ENCODE measurements at regions not wholly inside any gene's neighbourhood (a gene's known extent, or its start where the extent isn't known, plus 50 kb on each side); places are given as distances from the start of the nearest gene placed in this dataset.

DNA sequence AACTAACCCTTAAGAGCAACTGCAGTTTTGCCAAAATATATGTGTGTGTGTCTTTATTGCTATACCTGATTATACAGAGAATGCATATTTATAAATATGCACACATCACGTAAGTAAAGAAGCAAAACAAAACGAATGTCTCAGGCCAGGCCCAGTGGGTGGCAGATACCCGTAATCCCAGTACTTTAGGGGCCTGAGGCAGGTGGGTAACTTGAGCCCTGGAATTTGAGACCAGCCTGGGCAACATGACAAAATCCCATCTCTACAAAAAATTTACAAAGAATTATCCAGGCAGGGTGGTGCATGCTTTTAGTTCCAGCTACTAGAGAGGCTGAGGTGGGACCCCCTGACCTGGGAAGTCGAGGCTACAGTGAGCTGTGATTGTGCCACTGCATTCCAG, 745.3 kb downstream of the SATB2 start:
- DNase-seq (ENCODE audit: low read depth in 2 of 2, low spot score in 1 of 2): no peak

DNA sequence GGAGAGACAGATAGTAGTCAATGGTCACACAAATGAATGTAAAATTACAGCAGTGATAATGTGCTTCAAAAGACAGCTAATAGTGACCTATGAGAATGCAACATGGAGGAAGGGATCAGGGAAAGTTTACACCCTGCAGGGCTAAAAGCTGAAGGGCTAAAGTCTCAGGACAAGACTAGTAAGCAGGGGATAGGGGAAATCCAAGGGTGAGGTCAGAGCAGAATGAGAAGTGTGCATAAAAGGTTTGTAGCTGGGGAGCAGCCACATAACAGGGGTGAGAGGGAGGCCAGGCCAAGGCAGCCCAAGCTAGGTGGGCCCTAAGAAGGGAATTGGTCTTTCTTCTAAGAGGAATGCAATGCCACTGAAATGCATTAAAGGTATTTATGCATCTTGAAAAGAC, 746.3 kb downstream of the SATB2 start:
- no peak for DNase-seq (ENCODE audit: low read depth in 2 of 2, low spot score in 1 of 2)

DNA sequence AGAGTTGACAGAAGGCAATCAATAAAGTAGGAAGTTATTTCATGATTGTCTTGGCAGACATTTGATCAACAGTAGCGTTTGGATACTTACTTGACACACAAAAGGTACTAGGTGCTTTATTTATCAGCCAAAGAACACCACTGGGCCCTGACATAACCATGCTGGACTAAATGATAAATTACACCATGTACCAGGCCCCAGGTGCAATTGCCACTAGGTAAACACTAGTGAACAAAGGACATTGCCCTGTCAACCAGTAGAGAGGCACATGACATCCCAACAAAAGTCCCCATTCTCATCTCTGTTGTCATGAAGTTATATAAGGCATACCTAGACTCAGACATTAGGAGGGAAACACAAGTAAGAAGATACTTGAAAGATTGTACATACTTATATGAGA, 747.2 kb downstream of the SATB2 start:
- DNase-seq (ENCODE audit: low read depth in 2 of 2, low spot score in 1 of 2): no peak

DNA sequence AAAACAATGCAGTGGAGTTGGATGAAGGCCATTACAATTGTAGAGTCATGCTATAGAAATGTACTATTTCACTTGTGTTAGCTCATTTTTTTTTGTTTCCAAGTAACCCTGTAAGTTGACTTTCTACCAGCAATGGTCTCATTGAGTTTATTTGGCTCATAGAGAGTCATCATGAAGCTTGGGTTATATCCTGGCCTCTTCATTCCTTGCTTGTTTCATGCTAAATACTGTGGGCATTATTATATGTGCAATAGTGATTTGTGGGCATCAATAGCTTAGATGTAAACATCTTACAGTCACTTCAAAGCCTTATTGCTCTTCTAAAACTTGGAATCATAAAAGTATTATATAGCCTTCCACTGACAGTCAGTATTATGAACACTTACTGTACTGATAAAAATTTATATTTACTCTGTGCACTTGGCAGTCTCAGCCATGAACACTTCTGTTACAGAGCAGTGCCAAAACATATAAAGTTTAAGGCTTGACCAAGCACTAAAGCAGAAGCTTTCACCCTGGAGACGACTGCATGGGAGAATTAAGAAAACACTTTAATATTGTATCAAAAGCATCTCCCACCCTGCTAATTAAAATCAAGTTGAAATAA, 751.2 kb downstream of the SATB2 start:
- no peak for DNase-seq (ENCODE audit: low read depth in 2 of 2, low spot score in 1 of 2)

DNA sequence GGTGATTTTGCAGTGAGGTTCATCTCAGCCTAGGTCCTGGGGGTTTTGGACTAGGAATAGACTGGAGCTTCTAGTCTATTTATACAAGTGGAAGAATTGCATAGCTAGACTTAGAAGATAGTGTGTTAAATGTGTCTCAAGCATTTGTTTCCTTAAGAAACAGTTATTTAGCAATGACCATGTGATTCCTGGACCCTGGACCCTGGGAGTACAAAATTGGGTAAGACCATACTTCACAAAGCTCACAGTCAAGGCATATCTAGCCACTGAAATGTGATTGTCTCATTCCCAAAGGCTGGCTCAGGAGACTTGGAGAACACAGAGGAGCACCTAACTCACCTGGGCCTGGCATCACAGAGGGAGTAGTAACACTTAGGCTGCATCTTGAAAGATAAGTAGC, 754.5 kb downstream of the SATB2 start:
- no peak for DNase-seq (ENCODE audit: low read depth in 2 of 2, low spot score in 1 of 2)

DNA sequence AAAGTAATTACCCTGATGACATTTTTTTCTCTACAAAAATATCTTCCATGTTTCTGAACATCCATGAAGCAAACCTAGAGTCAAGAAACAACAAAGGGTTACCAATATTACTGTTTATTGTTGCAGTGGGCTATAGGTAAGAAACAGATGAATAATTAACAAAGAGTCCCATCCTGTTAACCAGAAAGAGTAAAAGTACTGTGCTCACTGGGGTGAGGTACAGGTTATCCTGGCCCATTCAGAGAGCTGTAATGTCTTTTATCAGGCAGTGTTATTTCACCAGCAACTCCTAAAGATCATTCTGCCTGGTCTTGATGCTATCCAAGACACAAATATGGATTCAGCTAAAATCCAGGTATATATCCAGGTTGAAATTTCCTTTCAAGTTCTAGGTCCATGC, 754.9 kb downstream of the SATB2 start:
- no peak for DNase-seq (ENCODE audit: low read depth in 2 of 2, low spot score in 1 of 2)

DNA sequence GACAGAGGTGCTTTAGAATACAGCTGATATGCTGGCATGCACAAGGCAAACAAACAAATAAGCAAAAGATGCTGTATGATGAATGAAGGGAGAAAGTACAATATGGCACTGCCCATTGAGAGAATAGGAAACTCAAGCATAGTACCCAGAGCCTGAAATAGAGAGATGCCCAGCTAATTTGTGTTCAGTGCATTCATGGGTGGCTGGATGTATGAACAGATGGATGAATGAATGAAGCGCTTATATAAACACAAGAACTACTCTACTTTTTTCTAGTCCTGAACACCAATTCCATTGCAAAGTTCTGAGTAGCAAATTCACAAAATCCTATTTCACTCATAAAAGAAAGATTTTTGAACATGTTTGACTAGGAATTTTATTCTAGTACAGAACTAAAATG, 756.3 kb downstream of the SATB2 start:
- no peak for DNase-seq (ENCODE audit: low read depth in 2 of 2, low spot score in 1 of 2)

DNA sequence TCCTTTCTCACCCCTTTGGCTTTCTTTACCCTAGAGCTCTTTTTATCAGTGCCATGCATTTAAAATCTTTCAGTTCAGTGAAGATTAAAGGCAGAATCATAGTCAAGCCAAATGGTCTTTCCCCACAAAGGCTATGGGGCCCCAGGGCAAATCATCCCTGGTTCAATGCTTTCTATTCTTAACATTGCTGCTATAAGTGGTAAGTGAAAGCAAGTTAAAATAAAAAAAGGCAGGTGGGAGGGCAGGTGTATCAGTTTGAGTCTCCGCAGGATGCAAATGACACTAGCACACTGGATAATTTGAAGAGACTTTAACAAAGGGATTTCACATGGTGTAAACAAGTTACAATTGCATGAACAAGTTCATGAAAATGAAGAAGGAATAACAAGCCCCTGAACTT, 757.4 kb downstream of the SATB2 start:
- no peak for DNase-seq (ENCODE audit: low read depth in 2 of 2, low spot score in 1 of 2)

DNA sequence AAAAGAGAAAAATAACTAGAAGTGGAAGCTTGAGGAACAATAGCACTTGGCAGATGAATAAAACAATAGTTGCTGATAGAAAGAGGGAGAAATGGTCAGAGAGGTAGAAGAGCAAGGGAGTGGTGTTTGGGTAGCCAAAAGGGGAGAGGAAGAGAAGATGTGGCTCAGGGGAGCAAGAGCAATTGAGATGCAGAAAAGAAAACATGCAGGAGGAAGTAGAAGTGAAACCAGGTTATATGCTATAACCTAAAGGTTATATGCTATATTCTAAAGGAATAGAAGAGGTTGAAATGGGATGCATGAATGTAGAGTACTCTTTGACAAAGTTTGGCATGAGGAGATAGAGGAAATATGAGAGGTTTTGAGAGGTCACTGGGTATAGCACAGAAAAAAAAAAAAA, 759.5 kb downstream of the SATB2 start:
- no peak for DNase-seq (ENCODE audit: low read depth in 2 of 2, low spot score in 1 of 2)

DNA sequence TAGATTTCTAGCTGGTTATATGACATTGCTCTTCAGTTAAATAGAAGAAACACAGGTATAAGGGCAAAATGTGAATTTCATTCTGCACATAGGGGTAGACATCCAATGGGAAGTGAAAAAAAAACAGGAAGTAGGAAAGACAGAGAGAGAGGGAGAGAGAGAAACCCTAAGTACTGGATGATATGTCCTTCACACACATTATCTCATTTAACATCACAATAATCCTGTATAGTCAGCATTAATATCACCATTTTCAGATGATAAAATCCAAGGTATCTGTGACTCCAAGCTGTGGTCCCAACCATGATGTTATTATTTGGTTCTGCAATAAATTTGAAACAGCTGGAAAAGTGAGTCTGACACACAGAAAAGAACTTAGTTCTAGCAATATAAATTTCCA, 759.9 kb downstream of the SATB2 start:
- DNase-seq (ENCODE audit: low read depth in 2 of 2, low spot score in 1 of 2): no peak

DNA sequence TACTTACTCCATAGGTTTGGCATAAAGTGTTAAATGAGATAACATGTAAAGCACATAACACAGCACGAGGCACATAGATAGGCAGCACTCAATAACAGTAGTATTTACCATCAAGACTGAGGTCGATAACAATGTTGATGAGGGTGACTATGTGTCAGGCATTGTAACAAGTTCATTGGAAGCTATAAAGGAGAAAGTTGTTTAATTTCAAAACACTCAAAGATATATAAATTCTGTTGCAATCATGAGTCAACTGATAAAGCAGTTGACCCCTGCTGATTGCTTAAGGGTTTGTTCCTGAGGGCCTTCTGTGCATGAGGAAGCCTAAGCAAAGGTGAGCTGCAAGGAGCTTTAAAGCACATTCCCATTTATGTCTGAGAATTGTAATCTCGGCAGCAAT, 760.5 kb downstream of the SATB2 start:
- DNase-seq (ENCODE audit: low read depth in 2 of 2, low spot score in 1 of 2): no peak

DNA sequence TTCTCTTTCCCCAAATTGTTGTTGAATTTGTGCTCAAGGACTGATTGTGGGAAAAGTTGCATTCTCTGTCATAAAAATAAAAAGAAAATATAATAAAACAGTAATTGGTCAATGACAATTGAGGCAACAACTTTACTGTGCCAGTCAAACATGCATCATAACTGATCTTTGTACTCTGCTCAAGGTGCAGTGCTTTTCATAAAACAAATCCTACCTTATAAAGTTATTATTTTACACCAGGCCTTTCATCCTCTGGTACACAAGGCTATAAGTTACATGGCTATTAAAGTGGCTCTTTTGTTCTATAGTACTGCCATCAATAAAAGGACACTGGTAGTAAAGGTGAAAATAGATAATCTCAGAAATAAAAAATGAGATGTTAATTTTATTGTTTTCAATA, 761.9 kb downstream of the SATB2 start:
- no peak for DNase-seq (ENCODE audit: low read depth in 2 of 2, low spot score in 1 of 2)

DNA sequence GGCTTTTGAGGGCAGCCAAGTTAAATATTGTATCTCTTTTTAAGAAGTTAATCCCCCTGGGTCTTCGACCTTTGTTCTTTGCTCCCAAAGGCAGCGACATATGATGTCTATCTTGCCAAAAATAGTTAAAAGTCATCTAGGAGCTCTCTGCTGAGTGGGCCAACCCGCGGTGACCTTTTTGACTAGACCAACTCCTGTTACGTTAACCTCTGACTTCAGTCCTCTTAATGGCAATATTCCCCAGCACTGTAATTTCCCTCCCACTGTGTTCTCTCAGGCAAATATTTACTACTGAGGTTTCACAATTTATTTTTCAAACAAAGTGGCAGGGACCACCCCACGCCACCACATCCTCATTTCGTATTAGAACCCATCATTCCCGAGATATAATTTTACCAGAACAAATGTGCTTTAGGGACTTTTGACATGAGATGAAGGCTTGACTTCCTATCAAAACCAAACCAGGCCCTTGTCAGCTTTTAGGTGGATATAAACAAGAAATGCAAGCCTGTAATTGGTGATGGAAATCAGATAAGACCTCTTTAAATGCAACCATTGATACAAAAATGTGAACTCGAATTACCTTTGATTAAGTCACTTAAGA, 764.7 kb downstream of the SATB2 start:
- DNase-seq (ENCODE audit: low read depth in 2 of 2, low spot score in 1 of 2): no peak

DNA sequence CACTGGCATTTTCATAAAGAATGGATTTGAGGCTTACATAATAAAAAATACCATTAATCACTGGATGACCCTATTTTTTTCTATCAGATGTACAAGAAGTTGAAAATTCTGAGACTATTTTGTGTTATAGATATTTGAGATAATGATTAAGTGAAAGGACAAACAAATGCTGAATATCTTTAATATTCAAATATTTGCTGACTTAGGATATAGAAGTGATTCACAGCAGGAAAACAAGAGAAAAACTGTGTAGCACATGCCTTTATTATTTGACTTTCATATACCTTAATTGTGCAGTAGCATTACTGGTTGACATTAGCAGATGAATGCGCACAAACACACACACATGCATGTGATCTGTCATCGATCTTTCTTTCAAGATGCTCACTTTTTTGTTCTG, 766.5 kb downstream of the SATB2 start:
- no peak for DNase-seq (ENCODE audit: low read depth in 2 of 2, low spot score in 1 of 2)

DNA sequence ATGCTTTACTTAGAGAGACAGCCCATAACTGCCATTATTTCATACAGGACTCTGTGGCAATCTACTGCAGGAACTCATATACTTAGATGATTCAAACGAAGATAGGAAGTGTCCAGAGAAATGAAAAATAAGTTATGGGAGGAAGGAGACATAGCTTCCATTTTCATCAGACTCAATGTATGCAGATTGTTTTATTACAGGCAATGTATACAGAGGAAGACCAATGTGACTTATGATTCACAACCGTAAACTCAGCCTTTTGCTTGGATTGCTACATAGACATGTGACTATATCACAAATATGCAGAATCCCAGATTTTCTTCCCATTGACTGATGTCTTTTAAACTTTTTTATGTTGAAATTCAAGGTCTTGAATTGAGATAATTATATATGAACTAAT, 793.4 kb downstream of the SATB2 start:
- no peak for DNase-seq (ENCODE audit: low read depth in 2 of 2, low spot score in 1 of 2)

DNA sequence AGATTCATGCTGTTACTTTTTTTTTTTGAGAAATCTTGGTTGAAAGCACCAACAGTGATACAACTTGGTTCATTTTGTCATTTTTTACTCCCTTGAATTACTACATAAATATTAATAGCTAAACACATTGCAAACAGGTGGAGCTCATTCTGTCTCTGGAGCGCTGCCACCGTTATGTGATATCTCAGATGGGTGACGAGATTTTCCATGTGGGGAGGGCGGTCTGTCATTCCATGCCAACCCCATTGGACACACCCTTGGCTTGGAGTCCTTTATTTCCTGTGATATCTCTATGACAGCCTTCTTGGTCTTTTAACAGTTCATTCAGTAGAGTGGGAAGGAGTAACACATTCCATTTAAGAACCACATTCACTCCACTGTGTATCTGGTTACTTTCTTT, 794.8 kb downstream of the SATB2 start:
- no peak for DNase-seq (ENCODE audit: low read depth in 2 of 2, low spot score in 1 of 2)

DNA sequence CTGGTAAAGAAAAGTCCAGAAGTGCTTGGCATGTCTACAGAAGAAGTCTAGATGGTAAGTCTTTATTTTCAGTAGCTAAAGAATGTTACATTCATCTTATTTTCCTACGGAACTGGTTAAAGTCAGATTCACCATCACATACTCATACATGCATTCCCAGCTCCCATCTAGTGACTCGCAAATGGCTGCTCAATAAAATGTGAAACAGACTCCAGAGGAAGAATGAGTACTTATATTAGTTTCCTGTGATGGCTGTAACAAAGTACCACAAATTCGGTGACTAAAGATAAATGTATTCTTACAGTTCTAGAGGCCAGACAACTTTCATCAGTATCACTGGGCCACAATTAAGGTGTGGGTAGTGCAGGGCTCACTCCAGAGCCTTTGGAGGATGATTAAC, 797.2 kb downstream of the SATB2 start:
- DNase-seq (ENCODE audit: low read depth in 2 of 2, low spot score in 1 of 2): no peak

DNA sequence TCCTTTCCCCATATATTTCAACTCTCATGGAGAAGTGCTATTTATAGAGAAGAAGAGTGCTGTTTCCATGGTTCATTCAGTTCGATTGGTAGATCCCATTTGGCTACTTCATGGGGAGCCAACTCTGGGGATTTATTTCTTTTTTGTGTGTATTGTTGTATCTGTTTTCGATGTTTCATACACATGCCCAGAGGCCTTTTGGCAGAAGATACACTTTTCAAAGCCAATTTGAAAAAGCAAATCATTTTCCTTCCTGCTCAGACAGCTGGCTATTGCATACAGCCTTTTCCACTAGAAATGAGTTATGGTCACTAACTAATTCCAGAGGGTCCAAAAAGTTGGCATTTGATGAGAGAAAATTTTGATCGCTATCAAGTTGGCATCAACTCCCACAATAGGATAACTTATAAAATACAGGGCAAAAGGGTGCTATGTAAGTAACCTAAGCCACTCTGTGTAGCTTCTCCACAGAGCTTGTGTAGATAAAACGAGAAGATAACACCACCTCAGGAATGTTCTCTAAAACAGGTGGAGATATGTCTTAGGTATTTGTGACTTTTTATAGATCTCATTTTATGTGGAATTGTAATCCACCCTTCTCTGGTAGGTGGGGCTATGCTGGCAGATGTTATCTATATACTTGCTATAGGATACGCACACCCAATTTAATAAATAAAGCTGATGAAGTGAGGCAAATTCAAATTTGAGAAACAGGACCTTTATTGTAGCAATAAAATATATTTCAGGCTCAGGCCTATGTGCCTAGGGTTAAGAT, 798.5 kb downstream of the SATB2 start:
- DNase-seq (ENCODE audit: low read depth in 2 of 2, low spot score in 1 of 2): no peak

DNA sequence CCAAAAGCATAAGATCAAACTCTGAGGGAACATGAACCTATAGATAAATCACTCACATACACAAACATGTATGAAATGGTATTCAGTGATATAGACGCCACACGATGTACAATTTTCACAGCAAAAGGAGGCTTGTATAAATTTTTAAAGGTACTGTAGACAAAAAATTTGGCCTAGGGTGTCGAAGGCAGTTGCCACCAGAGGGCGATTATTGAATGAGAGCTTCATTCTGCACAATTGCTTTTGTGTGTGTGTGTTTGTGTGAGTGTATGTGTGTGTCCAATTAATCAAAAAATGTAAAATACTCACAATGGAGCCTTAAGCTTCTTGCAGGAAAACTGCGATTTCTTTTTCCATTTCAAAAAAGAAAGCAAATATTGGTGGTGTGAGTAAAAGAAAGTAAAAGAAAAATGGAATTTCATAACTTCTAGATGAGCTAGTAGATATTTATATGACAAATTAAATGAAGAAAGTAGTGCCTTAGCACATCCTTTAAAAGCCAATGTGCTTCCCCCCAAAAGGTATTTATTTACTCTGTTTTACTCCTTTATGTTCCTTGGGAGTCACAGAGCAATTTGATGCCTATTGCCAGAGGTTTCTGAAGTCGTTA, 800.1 kb downstream of the SATB2 start:
- no peak for DNase-seq (ENCODE audit: low read depth in 2 of 2, low spot score in 1 of 2)

DNA sequence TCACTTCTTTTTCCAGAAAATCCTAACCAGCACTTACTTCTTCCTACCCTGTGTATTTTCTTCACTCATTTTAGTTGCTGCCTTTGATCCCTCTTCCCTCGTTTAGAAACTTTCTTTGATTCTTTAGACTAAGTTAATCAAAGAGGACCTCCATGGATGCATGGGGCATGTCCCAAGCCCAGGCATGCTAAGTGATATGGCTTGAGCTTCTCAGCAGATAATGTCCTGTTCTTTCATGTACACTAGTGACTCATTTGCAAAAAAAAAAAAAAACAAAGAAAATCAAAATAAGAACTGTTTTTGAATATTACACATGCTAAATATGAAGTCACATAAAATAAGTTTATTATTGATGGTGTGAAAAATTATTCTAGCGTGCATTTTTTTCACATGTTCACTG, 800.9 kb downstream of the SATB2 start:
- DNase-seq (ENCODE audit: low read depth in 2 of 2, low spot score in 1 of 2): no peak

DNA sequence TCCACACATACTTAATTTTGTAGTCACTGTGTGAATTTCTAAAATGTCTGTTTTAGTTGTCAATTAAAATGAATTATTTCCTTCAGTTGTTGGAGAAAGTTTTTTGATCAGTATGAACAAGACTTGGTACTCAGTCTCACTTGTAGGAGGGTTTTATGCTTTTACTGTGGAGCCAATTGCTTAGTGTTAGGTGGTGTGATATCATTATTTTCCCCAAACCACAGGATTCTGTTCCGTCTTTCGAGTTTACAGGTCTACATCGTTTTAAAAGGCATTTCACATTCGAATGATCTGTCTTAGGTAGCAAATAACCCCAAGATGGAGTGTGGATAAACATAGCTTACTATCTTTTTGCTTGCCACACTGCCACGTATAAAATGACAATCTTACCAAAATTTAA, 803.1 kb downstream of the SATB2 start:
- no peak for DNase-seq (ENCODE audit: low read depth in 2 of 2, low spot score in 1 of 2)

DNA sequence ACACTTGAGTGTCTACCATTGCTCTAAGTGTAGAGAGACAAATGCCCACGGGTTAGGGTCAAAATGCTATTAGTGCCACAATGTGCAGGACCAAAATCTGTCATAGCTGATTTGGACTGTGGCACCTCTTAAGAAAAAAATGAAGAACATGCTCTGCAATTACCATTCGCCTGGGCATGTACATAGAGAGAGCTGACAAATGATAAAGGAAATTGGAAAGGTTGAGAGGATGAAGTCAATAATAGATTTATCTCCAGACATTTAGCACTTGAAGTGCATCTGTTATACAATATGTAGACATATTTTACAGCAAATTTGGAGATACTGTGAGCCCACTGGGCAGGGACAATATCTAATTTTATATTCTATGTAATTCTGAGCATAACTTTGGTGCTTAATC, 804.4 kb downstream of the SATB2 start:
- no peak for DNase-seq (ENCODE audit: low read depth in 2 of 2, low spot score in 1 of 2)

Measured in stimulated activated CD8-positive, alpha-beta memory T cell treated with anti-CD3 and anti-CD28 coated beads, Interleukin-4, amount 100 ng/mL, for 4 hours (primary cell).